ENCODE measurements at regions not wholly inside any gene's neighbourhood (a gene's known extent, or its start where the extent isn't known, plus 50 kb on each side); places are given as distances from the start of the nearest gene placed in this dataset.

DNA sequence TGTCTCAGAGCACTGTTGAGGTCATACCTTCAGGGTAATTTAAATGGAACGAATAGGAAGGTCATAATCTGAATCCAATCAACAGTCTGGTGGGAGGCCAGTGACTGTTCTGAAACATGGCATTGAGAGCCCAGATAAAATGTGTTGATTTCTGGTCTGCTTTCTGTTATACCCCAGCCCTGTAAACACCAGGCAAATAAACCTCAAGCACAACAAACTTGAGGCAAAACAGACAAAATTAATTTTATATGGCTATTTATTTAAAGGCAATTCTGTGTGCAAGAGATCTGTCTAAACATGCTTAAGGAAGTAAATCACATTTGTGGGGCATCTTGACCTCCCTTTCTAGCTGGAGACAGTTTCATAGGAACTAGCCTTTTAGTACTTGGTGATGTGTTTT is 140.9 kb upstream of the SPEF2 start:
- Histone ChIP-seq H3K27ac (no peak overlapping the region), H3K4me3 (no peak overlapping the region), H3K27me3 (no peaks in the 10 kb centered on the region), H3K36me3 (no peaks in the 10 kb centered on the region), H3K4me1 (no peaks in the 10 kb centered on the region), H3K9me3 (no peaks in the 10 kb centered on the region)
- TF ChIP-seq POLR2AphosphoS5 (IDR thresholded peaks at IDR 0.05) (no peak), EP300 (IDR thresholded peaks at IDR 0.05) (no peak), POLR2A (IDR thresholded peaks at IDR 0.05) (no peak)
- TF ChIP-seq, protein P1, sequence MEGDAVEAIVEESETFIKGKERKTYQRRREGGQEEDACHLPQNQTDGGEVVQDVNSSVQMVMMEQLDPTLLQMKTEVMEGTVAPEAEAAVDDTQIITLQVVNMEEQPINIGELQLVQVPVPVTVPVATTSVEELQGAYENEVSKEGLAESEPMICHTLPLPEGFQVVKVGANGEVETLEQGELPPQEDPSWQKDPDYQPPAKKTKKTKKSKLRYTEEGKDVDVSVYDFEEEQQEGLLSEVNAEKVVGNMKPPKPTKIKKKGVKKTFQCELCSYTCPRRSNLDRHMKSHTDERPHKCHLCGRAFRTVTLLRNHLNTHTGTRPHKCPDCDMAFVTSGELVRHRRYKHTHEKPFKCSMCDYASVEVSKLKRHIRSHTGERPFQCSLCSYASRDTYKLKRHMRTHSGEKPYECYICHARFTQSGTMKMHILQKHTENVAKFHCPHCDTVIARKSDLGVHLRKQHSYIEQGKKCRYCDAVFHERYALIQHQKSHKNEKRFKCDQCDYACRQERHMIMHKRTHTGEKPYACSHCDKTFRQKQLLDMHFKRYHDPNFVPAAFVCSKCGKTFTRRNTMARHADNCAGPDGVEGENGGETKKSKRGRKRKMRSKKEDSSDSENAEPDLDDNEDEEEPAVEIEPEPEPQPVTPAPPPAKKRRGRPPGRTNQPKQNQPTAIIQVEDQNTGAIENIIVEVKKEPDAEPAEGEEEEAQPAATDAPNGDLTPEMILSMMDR (IDR thresholded peaks at IDR 0.05), result no peak
- ATAC-seq, result no peak
- WGBS, 2 donors (ENCODE audit: low coverage in 1 of 2), result 0% methylated on average over 1 of the region's 1 CpG; no CpG with 5 or more reads in 1 of the 2 donors

DNA sequence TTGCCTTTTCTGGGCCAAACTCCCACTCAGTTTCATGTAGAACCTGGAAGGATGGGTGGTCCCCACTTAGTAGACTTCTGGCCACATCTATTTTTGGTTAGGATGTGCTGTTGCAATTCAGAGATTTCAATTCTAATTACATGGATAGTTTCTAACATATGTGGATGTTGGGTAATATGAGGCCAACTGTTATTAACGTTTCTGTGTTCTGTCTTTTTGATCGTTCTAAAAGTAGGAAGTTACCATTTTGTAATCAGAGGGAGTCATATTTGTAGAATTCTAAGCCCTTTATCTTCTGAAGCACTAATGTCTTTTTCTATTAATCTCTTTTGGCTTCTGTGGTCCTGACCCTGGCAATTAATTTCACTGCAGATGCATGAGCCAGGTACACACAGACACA is 141.6 kb upstream of the SPEF2 start:
- WGBS, 2 donors (ENCODE audit: low coverage in 1 of 2), result 11 to 57% methylated on average over 1 to 2 of the region's 2 CpGs
- H3K4me3 ChIP-seq, result no peak overlapping the region
- H3K36me3 ChIP-seq, result no peaks in the 10 kb centered on the region
- no peaks in the 10 kb centered on the region for H3K27me3 ChIP-seq
- no peak overlapping the region for H3K27ac ChIP-seq
- TF ChIP-seq, protein P1 (IDR thresholded peaks at IDR 0.05), result no peak
- TF ChIP-seq EP300 (IDR thresholded peaks at IDR 0.05) (no peak), POLR2A (IDR thresholded peaks at IDR 0.05) (no peak), POLR2AphosphoS5 (IDR thresholded peaks at IDR 0.05) (no peak)
- no peak for ATAC-seq
- H3K9me3 ChIP-seq, result no peaks in the 10 kb centered on the region
- no peaks in the 10 kb centered on the region for H3K4me1 ChIP-seq

DNA sequence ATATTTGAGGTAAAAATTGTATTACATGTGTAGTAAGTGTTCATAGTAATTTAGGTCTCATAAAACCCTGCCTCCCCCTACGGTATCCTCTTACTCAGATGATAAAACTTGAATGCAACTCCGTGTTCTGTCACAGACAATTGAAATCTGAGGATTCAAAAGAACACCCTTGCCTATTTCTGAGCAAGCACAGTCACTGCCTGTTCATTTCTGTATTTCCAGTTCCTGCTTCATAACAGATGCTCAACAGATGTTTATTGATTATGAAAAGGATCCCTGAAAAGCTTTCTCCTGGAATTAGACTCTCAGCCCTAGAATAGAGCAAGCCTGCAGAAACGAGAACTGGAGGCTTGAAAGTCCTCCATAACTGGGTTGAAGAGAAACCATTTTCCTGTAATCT is 144.1 kb upstream of the SPEF2 start:
- TF ChIP-seq POLR2A (IDR thresholded peaks at IDR 0.05), result no peak
- TF ChIP-seq POLR2AphosphoS5 (IDR thresholded peaks at IDR 0.05), result no peak
- no peak for TF ChIP-seq EP300 (IDR thresholded peaks at IDR 0.05)
- H3K4me3 ChIP-seq, result no peak overlapping the region
- WGBS, 2 donors (ENCODE audit: low coverage in 1 of 2), result 17 to 73% methylated on average over 1 to 3 of the region's 3 CpGs
- no peaks in the 10 kb centered on the region for H3K27me3 ChIP-seq
- H3K36me3 ChIP-seq, result no peaks in the 10 kb centered on the region
- no peaks in the 10 kb centered on the region for H3K4me1 ChIP-seq
- no peak overlapping the region for H3K27ac ChIP-seq
- H3K9me3 ChIP-seq, result no peaks in the 10 kb centered on the region
- ATAC-seq, result no peak

DNA sequence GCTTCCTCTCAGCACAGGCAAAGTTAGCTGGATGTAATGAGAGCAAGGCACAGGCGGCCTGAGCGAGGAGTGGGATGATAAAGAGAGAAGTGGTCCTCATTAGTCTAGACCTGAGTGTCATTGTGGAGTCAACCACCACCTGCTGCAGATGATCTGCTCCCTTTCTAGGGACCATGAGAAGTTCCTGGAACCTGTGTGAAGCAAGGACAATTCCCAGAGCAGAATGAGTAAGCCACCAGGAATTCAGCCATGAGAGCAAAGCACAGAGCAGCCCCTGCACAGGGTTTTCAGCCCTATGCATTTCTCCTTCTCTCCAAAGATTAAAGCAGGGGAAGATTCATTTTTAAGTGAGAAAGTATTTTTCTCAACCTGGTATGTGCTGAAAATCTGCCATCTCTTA is 146.8 kb upstream of the SPEF2 start:
- Histone ChIP-seq H3K27me3 (no peaks in the 10 kb centered on the region), H3K27ac (no peak overlapping the region), H3K9me3 (no peaks in the 10 kb centered on the region), H3K4me1 (no peaks in the 10 kb centered on the region), H3K4me3 (no peak overlapping the region), H3K36me3 (no peaks in the 10 kb centered on the region)
- ATAC-seq, result no peak
- whole genome bisulfite sequencing, 2 donors (ENCODE audit: low coverage in 1 of 2), result 100% methylated on average over 2 of the region's 2 CpGs; no CpG with 5 or more reads in 1 of the 2 donors
- TF ChIP-seq, protein P1 (IDR thresholded peaks at IDR 0.05), result no peak
- TF ChIP-seq POLR2A (IDR thresholded peaks at IDR 0.05), result no peak
- no peak for TF ChIP-seq POLR2AphosphoS5 (IDR thresholded peaks at IDR 0.05)
- no peak for TF ChIP-seq EP300 (IDR thresholded peaks at IDR 0.05)

DNA sequence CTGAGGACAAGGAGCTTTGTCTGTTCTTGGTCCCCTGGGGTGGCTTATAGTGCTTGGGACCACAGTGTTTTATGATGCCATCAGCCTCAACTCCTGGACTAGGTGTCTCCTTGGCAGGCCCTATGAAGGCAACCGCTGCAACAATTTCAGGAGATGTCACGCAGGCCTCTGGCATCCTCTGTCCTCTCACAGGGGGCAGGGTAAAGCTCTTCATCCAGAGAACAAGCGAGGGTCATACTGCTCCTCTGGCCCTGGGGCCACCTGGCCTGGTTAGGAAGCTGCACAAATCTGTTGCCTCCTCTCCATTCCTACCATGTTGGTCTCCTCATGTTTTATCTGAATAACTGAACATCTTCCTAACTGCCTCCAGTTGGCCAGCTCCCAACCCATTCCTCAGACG is 148.9 kb upstream of the SPEF2 start:
- ATAC-seq, result no peak
- TF ChIP-seq, protein P1 (IDR thresholded peaks at IDR 0.05), result no peak
- TF ChIP-seq POLR2AphosphoS5 (IDR thresholded peaks at IDR 0.05) (no peak), EP300 (IDR thresholded peaks at IDR 0.05) (no peak), POLR2A (IDR thresholded peaks at IDR 0.05) (no peak)
- Histone ChIP-seq H3K4me3 (no peak overlapping the region), H3K4me1 (no peaks in the 10 kb centered on the region), H3K9me3 (no peaks in the 10 kb centered on the region), H3K27ac (no peak overlapping the region), H3K36me3 (no peaks in the 10 kb centered on the region), H3K27me3 (no peaks in the 10 kb centered on the region)
- 69 to 72% methylated on average over 3 of the region's 4 CpGs for WGBS, 2 donors (ENCODE audit: low coverage in 1 of 2)
